ENCODE measurements at regions not wholly inside any gene's neighbourhood (a gene's known extent, or its start where the extent isn't known, plus 50 kb on each side); places are given as distances from the start of the nearest gene placed in this dataset.

- no peak for TF ChIP-seq POLR2AphosphoS5 (IDR thresholded peaks at IDR 0.05; ENCODE audit: insufficient read depth in 1 of 2, low read depth in 1 of 2)
- TF ChIP-seq CTCF (IDR thresholded peaks at IDR 0.05): no peak
- TF ChIP-seq POLR2A (IDR thresholded peaks at IDR 0.05): no peak
These were observed 939.7 kb downstream of the KCNMA1 start for GRCh38 chr10:76697923-76698322.

All from vagina (tissue), 2 donors.